ENCODE measurements at regions not wholly inside any gene's neighbourhood (a gene's known extent, or its start where the extent isn't known, plus 50 kb on each side); places are given as distances from the start of the nearest gene placed in this dataset.
"Not testable (repeated sequence)": the region's sequence is repeated elsewhere in the genome, so short reads cannot be mapped to it uniquely, and the experiment has no call there.

DNA sequence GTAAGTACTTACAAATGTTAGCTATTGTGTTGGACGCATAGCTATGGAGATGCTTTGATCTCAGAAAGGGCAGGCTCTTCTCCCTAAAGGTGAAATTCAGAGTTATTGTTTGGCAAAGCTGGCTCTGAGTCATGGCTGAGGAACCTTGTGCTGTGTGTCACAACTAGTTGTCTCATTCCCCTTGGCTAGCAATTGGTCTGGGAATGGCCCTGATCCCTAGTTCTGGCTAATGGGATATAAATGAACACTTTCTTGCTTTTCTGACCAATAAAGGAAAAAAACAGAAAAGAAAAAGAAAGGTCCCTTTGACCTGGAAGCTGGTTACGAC lies 210.6 kb downstream of the MAP2K4 start:
- no peak overlapping the region for H3K4me2 ChIP-seq (ENCODE audit: insufficient read depth, low read length, poor library complexity, severe bottlenecking)
- H3K27me3 ChIP-seq (ENCODE audit: control insufficient read depth in 3 of 3, insufficient read depth in 3 of 3, low read depth in 1 of 3, low read length in 3 of 3) = no peaks in the 10 kb centered on the region
- H2BK15ac ChIP-seq (ENCODE audit: low read length) = no peak overlapping the region
- H3K9me3 ChIP-seq (replicated peaks in 1 of 2; ENCODE audit: control insufficient read depth in 2 of 2, insufficient read depth in 1 of 2, low read depth in 1 of 2, low read length in 2 of 2) = no peaks in the 10 kb centered on the region
- no peak overlapping the region for H2BK120ac ChIP-seq (ENCODE audit: low read depth, low read length)
- no peak overlapping the region for H3K4ac ChIP-seq (ENCODE audit: low read length)
- H2BK12ac ChIP-seq (ENCODE audit: low read length) = no peak overlapping the region
- H3K27ac ChIP-seq (replicated peaks; ENCODE audit: low read length) = no peak overlapping the region
- no CpG with 5 or more reads among the region's 2 CpGs for WGBS, 2 donors (ENCODE audit: extremely low coverage in 2 of 2, insufficient read length in 2 of 2, insufficient replicate concordance in 1 of 2)
- no peaks in the 10 kb centered on the region for H3K36me3 ChIP-seq (replicated peaks in 1 of 2; ENCODE audit: control insufficient read depth in 2 of 2, insufficient read depth in 2 of 2, low read length in 2 of 2)
- no peak overlapping the region for H2AFZ ChIP-seq (ENCODE audit: low read length)
- no peak overlapping the region for H2AK5ac ChIP-seq (ENCODE audit: low read depth, low read length)
- no peak overlapping the region for H3K14ac ChIP-seq (ENCODE audit: low read length)
- H4K8ac ChIP-seq (ENCODE audit: low read depth, low read length) = no peak overlapping the region
- no peak overlapping the region for H3K9ac ChIP-seq (ENCODE audit: low read depth, low read length, poor library complexity)
- no peak for DNase-seq (ENCODE audit: low spot score)
- H2BK5ac ChIP-seq (ENCODE audit: low read length) = no peak overlapping the region
- no peaks in the 10 kb centered on the region for H3K79me1 ChIP-seq (ENCODE audit: low read depth, low read length)
- H4K91ac ChIP-seq (ENCODE audit: low read depth, low read length, poor library complexity) = no peak overlapping the region
- no peak overlapping the region for H3K18ac ChIP-seq (ENCODE audit: low read length)
- H3K23ac ChIP-seq (ENCODE audit: low read depth, low read length, poor library complexity) = no peak overlapping the region
- H3K4me1 ChIP-seq (ENCODE audit: control insufficient read depth in 2 of 2, insufficient read depth in 1 of 2, low read depth in 1 of 2, low read length in 2 of 2) = peaks cover 0 to 2% of the 10 kb centered on the region in 2 donors
- no peak overlapping the region for H3K4me3 ChIP-seq (ENCODE audit: low read length in 2 of 2)

GRCh38 chr17:12239021-12239420 lies 218.3 kb downstream of the MAP2K4 start:
- H3K4me3 ChIP-seq (ENCODE audit: low read length in 2 of 2); H3K4me1 ChIP-seq (ENCODE audit: control insufficient read depth in 2 of 2, insufficient read depth in 1 of 2, low read depth in 1 of 2, low read length in 2 of 2): not testable (repeated sequence)

GRCh38 chr17:12242345-12242954 lies 221.8 kb downstream of the MAP2K4 start:
- H2BK15ac ChIP-seq (ENCODE audit: low read length) = no peak overlapping the region
- H3K4me1 ChIP-seq (ENCODE audit: control insufficient read depth in 2 of 2, insufficient read depth in 1 of 2, low read depth in 1 of 2, low read length in 2 of 2) = no peaks in the 10 kb centered on the region
- H2BK5ac ChIP-seq (ENCODE audit: low read length) = no peak overlapping the region
- no peak overlapping the region for H2BK12ac ChIP-seq (ENCODE audit: low read length)
- H3K18ac ChIP-seq (ENCODE audit: low read length) = no peak overlapping the region
- no peaks in the 10 kb centered on the region for H3K79me1 ChIP-seq (ENCODE audit: low read depth, low read length)
- H4K91ac ChIP-seq (ENCODE audit: low read depth, low read length, poor library complexity) = no peak overlapping the region
- no peaks in the 10 kb centered on the region for H3K9me3 ChIP-seq (replicated peaks in 1 of 2; ENCODE audit: control insufficient read depth in 2 of 2, insufficient read depth in 1 of 2, low read depth in 1 of 2, low read length in 2 of 2)
- H4K8ac ChIP-seq (ENCODE audit: low read depth, low read length) = no peak overlapping the region
- H2AK5ac ChIP-seq (ENCODE audit: low read depth, low read length) = no peak overlapping the region
- no peak overlapping the region for H3K14ac ChIP-seq (ENCODE audit: low read length)
- H2BK120ac ChIP-seq (ENCODE audit: low read depth, low read length) = no peak overlapping the region
- H3K4ac ChIP-seq (ENCODE audit: low read length) = no peak overlapping the region
- H3K23ac ChIP-seq (ENCODE audit: low read depth, low read length, poor library complexity) = no peak overlapping the region
- H3K4me2 ChIP-seq (ENCODE audit: insufficient read depth, low read length, poor library complexity, severe bottlenecking) = no peak overlapping the region
- H3K9ac ChIP-seq (ENCODE audit: low read depth, low read length, poor library complexity) = no peak overlapping the region
- no peak overlapping the region for H3K4me3 ChIP-seq (ENCODE audit: low read length in 2 of 2)
- H3K27me3 ChIP-seq (ENCODE audit: control insufficient read depth in 3 of 3, insufficient read depth in 3 of 3, low read depth in 1 of 3, low read length in 3 of 3) = no peaks in the 10 kb centered on the region
- WGBS, 2 donors (ENCODE audit: extremely low coverage in 2 of 2, insufficient read length in 2 of 2, insufficient replicate concordance in 1 of 2) = 100% methylated on average over 1 of the region's 9 CpGs; no CpG with 5 or more reads in 1 of the 2 donors
- H3K36me3 ChIP-seq (replicated peaks in 1 of 2; ENCODE audit: control insufficient read depth in 2 of 2, insufficient read depth in 2 of 2, low read length in 2 of 2) = no peaks in the 10 kb centered on the region
- DNase-seq (ENCODE audit: low spot score) = no peak
- H3K27ac ChIP-seq (replicated peaks; ENCODE audit: low read length) = no peak overlapping the region
- H2AFZ ChIP-seq (ENCODE audit: low read length) = no peak overlapping the region

More at GRCh38 chr17:12239021-12239420, 218.3 kb downstream of the MAP2K4 start:
- not testable (repeated sequence) for H3K23ac ChIP-seq (ENCODE audit: low read depth, low read length, poor library complexity); H3K9ac ChIP-seq (ENCODE audit: low read depth, low read length, poor library complexity); H2AK5ac ChIP-seq (ENCODE audit: low read depth, low read length); H2BK120ac ChIP-seq (ENCODE audit: low read depth, low read length); H2AFZ ChIP-seq (ENCODE audit: low read length); H3K27me3 ChIP-seq (ENCODE audit: control insufficient read depth in 3 of 3, insufficient read depth in 3 of 3, low read depth in 1 of 3, low read length in 3 of 3); H3K36me3 ChIP-seq (replicated peaks in 1 of 2; ENCODE audit: control insufficient read depth in 2 of 2, insufficient read depth in 2 of 2, low read length in 2 of 2); H4K91ac ChIP-seq (ENCODE audit: low read depth, low read length, poor library complexity); H2BK15ac ChIP-seq (ENCODE audit: low read length); H4K8ac ChIP-seq (ENCODE audit: low read depth, low read length); H3K14ac ChIP-seq (ENCODE audit: low read length); H3K4ac ChIP-seq (ENCODE audit: low read length); DNase-seq (ENCODE audit: low spot score); H3K18ac ChIP-seq (ENCODE audit: low read length); H3K4me2 ChIP-seq (ENCODE audit: insufficient read depth, low read length, poor library complexity, severe bottlenecking); H2BK5ac ChIP-seq (ENCODE audit: low read length); H2BK12ac ChIP-seq (ENCODE audit: low read length); H3K27ac ChIP-seq (replicated peaks; ENCODE audit: low read length); H3K79me1 ChIP-seq (ENCODE audit: low read depth, low read length); H3K9me3 ChIP-seq (replicated peaks in 1 of 2; ENCODE audit: control insufficient read depth in 2 of 2, insufficient read depth in 1 of 2, low read depth in 1 of 2, low read length in 2 of 2)
- WGBS, 2 donors (ENCODE audit: extremely low coverage in 2 of 2, insufficient read length in 2 of 2, insufficient replicate concordance in 1 of 2) = no CpG with 5 or more reads among the region's 5 CpGs

GRCh38 chr17:12247761-12248160 lies 227.1 kb downstream of the MAP2K4 start:
- H2BK15ac ChIP-seq (ENCODE audit: low read length) = no peak overlapping the region
- H3K4me2 ChIP-seq (ENCODE audit: insufficient read depth, low read length, poor library complexity, severe bottlenecking) = no peak overlapping the region
- H3K79me1 ChIP-seq (ENCODE audit: low read depth, low read length) = no peaks in the 10 kb centered on the region
- no peak overlapping the region for H4K91ac ChIP-seq (ENCODE audit: low read depth, low read length, poor library complexity)
- no peaks in the 10 kb centered on the region for H3K9me3 ChIP-seq (replicated peaks in 1 of 2; ENCODE audit: control insufficient read depth in 2 of 2, insufficient read depth in 1 of 2, low read depth in 1 of 2, low read length in 2 of 2)
- WGBS, 2 donors (ENCODE audit: extremely low coverage in 2 of 2, insufficient read length in 2 of 2, insufficient replicate concordance in 1 of 2) = no CpG with 5 or more reads among the region's 2 CpGs
- no peak overlapping the region for H3K27ac ChIP-seq (replicated peaks; ENCODE audit: low read length)
- H4K8ac ChIP-seq (ENCODE audit: low read depth, low read length) = no peak overlapping the region
- no peak overlapping the region for H2BK120ac ChIP-seq (ENCODE audit: low read depth, low read length)
- H3K4me1 ChIP-seq (ENCODE audit: control insufficient read depth in 2 of 2, insufficient read depth in 1 of 2, low read depth in 1 of 2, low read length in 2 of 2) = no peaks in the 10 kb centered on the region
- no peak overlapping the region for H3K18ac ChIP-seq (ENCODE audit: low read length)
- no peaks in the 10 kb centered on the region for H3K36me3 ChIP-seq (replicated peaks in 1 of 2; ENCODE audit: control insufficient read depth in 2 of 2, insufficient read depth in 2 of 2, low read length in 2 of 2)
- H3K27me3 ChIP-seq (ENCODE audit: control insufficient read depth in 3 of 3, insufficient read depth in 3 of 3, low read depth in 1 of 3, low read length in 3 of 3) = no peaks in the 10 kb centered on the region
- H3K23ac ChIP-seq (ENCODE audit: low read depth, low read length, poor library complexity) = no peak overlapping the region
- H3K9ac ChIP-seq (ENCODE audit: low read depth, low read length, poor library complexity) = no peak overlapping the region
- no peak overlapping the region for H2BK12ac ChIP-seq (ENCODE audit: low read length)
- H3K4me3 ChIP-seq (ENCODE audit: low read length in 2 of 2) = no peak overlapping the region
- H3K14ac ChIP-seq (ENCODE audit: low read length) = no peak overlapping the region
- no peak overlapping the region for H2BK5ac ChIP-seq (ENCODE audit: low read length)
- no peak overlapping the region for H3K4ac ChIP-seq (ENCODE audit: low read length)
- H2AFZ ChIP-seq (ENCODE audit: low read length) = no peak overlapping the region
- H2AK5ac ChIP-seq (ENCODE audit: low read depth, low read length) = no peak overlapping the region
- no peak for DNase-seq (ENCODE audit: low spot score)
